ENCODE measurements at regions not wholly inside any gene's neighbourhood (a gene's known extent, or its start where the extent isn't known, plus 50 kb on each side); places are given as distances from the start of the nearest gene placed in this dataset.
"Not testable (repeated sequence)": the region's sequence is repeated elsewhere in the genome, so short reads cannot be mapped to it uniquely, and the experiment has no call there.

GRCh38 chr16:21519361-21520133 is 79.8 kb upstream of the METTL9 start:
- not testable (repeated sequence) for DNase-seq

GRCh38 chr16:21520134-21521047 is 79.0 kb upstream of the METTL9 start:
- H3K36me3 ChIP-seq (ENCODE audit: control insufficient read depth in 4 of 4, insufficient read depth in 4 of 4, low read length in 4 of 4); H3K9ac ChIP-seq (ENCODE audit: insufficient read depth in 1 of 2, low read length in 2 of 2); H3K27me3 ChIP-seq (ENCODE audit: control insufficient read depth in 3 of 3, insufficient read depth in 3 of 3, low read length in 2 of 3); H3K9me3 ChIP-seq (ENCODE audit: control insufficient read depth in 4 of 4, insufficient read depth in 3 of 4, low read length in 3 of 4): not testable (repeated sequence)
- Histone ChIP-seq H3K27ac (ENCODE audit: low read depth in 1 of 2, low read length in 1 of 2) (peak overlapping the region; percentile 89 to 97), H3K4me1 (ENCODE audit: control insufficient read depth in 5 of 5, insufficient read depth in 5 of 5, low read length in 5 of 5) (peaks cover 3 to 14% (median 4%) of the 10 kb centered on the region in 5 donors), H3K4me3 (peak overlapping the region; percentile 65)
- WGBS, 2 donors: 3 to 4% methylated on average over 94 to 99 of the region's 101 CpGs
- ATAC-seq (ENCODE audit: insufficient read depth, low FRiP score) (peak; percentile 93), DNase-seq (peak; percentile 96 to 98 (median 98))

More at GRCh38 chr16:21519361-21520133, 79.8 kb upstream of the METTL9 start:
- Histone ChIP-seq H3K4me1 (ENCODE audit: control insufficient read depth in 5 of 5, insufficient read depth in 5 of 5, low read length in 5 of 5) (peaks cover 3 to 14% (median 4%) of the 10 kb centered on the region in 5 donors), H3K4me3 (peak overlapping the region; percentile 90), H3K9ac (ENCODE audit: insufficient read depth in 1 of 2, low read length in 2 of 2) (peak overlapping the region in 1 of 2 donors; percentile 49), H3K27ac (ENCODE audit: low read depth in 1 of 2, low read length in 1 of 2) (peak overlapping the region; percentile 89 to 97)
- H3K27me3 ChIP-seq (ENCODE audit: control insufficient read depth in 3 of 3, insufficient read depth in 3 of 3, low read length in 2 of 3); H3K36me3 ChIP-seq (ENCODE audit: control insufficient read depth in 4 of 4, insufficient read depth in 4 of 4, low read length in 4 of 4); H3K9me3 ChIP-seq (ENCODE audit: control insufficient read depth in 4 of 4, insufficient read depth in 3 of 4, low read length in 3 of 4): not testable (repeated sequence)
- peak; percentile 4 for ATAC-seq (ENCODE audit: insufficient read depth, low FRiP score)
- 0% methylated on average over 30 to 49 of the region's 52 CpGs for WGBS, 2 donors

GRCh38 chr16:21521048-21521389 is 78.4 kb upstream of the METTL9 start:
- 76 to 82% methylated on average over 7 of the region's 8 CpGs for WGBS, 2 donors
- Histone ChIP-seq H3K27ac (ENCODE audit: low read depth in 1 of 2, low read length in 1 of 2) (peak overlapping the region in 1 of 2 donors; percentile 9), H3K4me1 (ENCODE audit: control insufficient read depth in 5 of 5, insufficient read depth in 5 of 5, low read length in 5 of 5) (peaks cover 3 to 14% (median 4%) of the 10 kb centered on the region in 5 donors)
- not testable (repeated sequence) for ATAC-seq (ENCODE audit: insufficient read depth, low FRiP score); DNase-seq; H3K9ac ChIP-seq (ENCODE audit: insufficient read depth in 1 of 2, low read length in 2 of 2); H3K4me3 ChIP-seq; H3K36me3 ChIP-seq (ENCODE audit: control insufficient read depth in 4 of 4, insufficient read depth in 4 of 4, low read length in 4 of 4); H3K9me3 ChIP-seq (ENCODE audit: control insufficient read depth in 4 of 4, insufficient read depth in 3 of 4, low read length in 3 of 4); H3K27me3 ChIP-seq (ENCODE audit: control insufficient read depth in 3 of 3, insufficient read depth in 3 of 3, low read length in 2 of 3)

DNA sequence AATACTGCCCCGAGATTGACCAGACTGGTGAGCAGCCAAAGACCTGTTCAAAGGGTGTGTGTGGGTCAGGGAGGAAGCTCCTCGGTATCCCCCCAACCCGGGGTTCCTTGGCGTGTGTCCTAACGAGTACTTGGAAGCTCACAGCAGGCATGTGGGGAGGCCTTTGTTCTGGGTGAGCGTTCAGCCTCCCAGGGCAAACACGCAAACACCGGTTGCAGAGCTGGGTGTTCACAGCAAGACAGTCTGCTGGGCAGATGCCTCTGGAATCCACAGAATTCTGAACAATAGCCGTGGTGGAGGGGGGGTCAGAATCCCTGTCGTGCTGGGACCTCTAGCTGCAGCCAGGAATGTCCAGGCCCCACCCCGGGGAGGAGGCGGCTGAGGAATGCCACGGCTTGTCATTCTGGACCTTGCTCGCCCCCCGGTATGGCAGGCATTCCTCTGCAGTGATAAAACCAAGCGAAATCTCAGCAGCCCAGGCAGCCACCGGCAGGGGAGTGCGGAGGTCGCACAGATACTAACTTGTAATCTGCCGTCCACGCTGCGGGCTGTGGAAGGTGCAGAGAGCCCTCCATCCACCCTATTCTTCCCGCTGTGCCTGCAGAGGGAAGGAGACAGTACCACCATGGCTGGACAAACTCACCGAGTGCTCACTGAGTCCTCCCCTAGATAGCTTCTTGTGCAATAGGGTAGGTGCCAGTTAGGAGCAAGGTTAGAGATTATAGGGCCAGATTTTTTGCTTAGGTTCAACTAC is 77.8 kb upstream of the METTL9 start:
- peak in 2 of 3 donors; percentile 36 to 60 for DNase-seq
- H3K9ac ChIP-seq (ENCODE audit: insufficient read depth in 1 of 2, low read length in 2 of 2); H3K36me3 ChIP-seq (ENCODE audit: control insufficient read depth in 4 of 4, insufficient read depth in 4 of 4, low read length in 4 of 4); ATAC-seq (ENCODE audit: insufficient read depth, low FRiP score); H3K9me3 ChIP-seq (ENCODE audit: control insufficient read depth in 4 of 4, insufficient read depth in 3 of 4, low read length in 3 of 4); H3K27me3 ChIP-seq (ENCODE audit: control insufficient read depth in 3 of 3, insufficient read depth in 3 of 3, low read length in 2 of 3); H3K4me3 ChIP-seq: not testable (repeated sequence)
- Histone ChIP-seq H3K27ac (ENCODE audit: low read depth in 1 of 2, low read length in 1 of 2) (peak overlapping the region in 1 of 2 donors; percentile 9), H3K4me1 (ENCODE audit: control insufficient read depth in 5 of 5, insufficient read depth in 5 of 5, low read length in 5 of 5) (peaks cover 2 to 14% (median 4%) of the 10 kb centered on the region in 5 donors)
- WGBS, 2 donors: 68 to 76% methylated on average over 23 to 24 of the region's 24 CpGs

GRCh38 chr16:21522846-21523245 is 76.5 kb upstream of the METTL9 start:
- not testable (repeated sequence) for H3K27ac ChIP-seq (ENCODE audit: low read depth in 1 of 2, low read length in 1 of 2); H3K27me3 ChIP-seq (ENCODE audit: control insufficient read depth in 3 of 3, insufficient read depth in 3 of 3, low read length in 2 of 3); H3K9ac ChIP-seq (ENCODE audit: insufficient read depth in 1 of 2, low read length in 2 of 2); DNase-seq; H3K9me3 ChIP-seq (ENCODE audit: control insufficient read depth in 4 of 4, insufficient read depth in 3 of 4, low read length in 3 of 4); H3K4me3 ChIP-seq; ATAC-seq (ENCODE audit: insufficient read depth, low FRiP score); H3K36me3 ChIP-seq (ENCODE audit: control insufficient read depth in 4 of 4, insufficient read depth in 4 of 4, low read length in 4 of 4)
- 93 to 95% methylated on average over 20 of the region's 20 CpGs for WGBS, 2 donors
- H3K4me1 ChIP-seq (ENCODE audit: control insufficient read depth in 5 of 5, insufficient read depth in 5 of 5, low read length in 5 of 5): peaks cover 2 to 14% (median 4%) of the 10 kb centered on the region in 5 donors

All from lung (tissue), 9 donors.